ENCODE measurements at regions not wholly inside any gene's neighbourhood (a gene's known extent, or its start where the extent isn't known, plus 50 kb on each side); places are given as distances from the start of the nearest gene placed in this dataset.

GRCh38 chr5:128722551-128722950 is 184.5 kb upstream of the FBN2 start:
- TF ChIP-seq EZH2 (IDR thresholded peaks at IDR 0.05; ENCODE audit: insufficient read depth, poor library complexity, severe bottlenecking) = no peak
- no peak for TF ChIP-seq EZH2phosphoT487 (IDR thresholded peaks at IDR 0.05; ENCODE audit: insufficient read depth, low read depth)
